DLD1 (cell line): ENCODE measurements at regions not wholly inside any gene's neighbourhood (a gene's known extent, or its start where the extent isn't known, plus 50 kb on each side); places are given as distances from the start of the nearest gene placed in this dataset.
"Not testable (repeated sequence)": the region's sequence is repeated elsewhere in the genome, so short reads cannot be mapped to it uniquely, and the experiment has no call there.

ENCODE experiments used
- in situ Hi-C: cut with HindIII; loops from 2 replicates; pipeline ENCODE4 v1.10.0; 2017; ENCODE audit warnings: low sequenced_read_pairs

- in situ Hi-C loops: not testable (repeated sequence)
These were observed 73.8 kb upstream of the FANCC start for GRCh38 chr9:95391271-95391670.

GRCh38 chr9:95389373-95389772 lies 71.9 kb upstream of the FANCC start:
- in situ Hi-C loops: no loop called here

GRCh38 chr9:95386843-95387242 lies 69.3 kb upstream of the FANCC start:
- in situ Hi-C loops: no loop called here

- in situ Hi-C loops: no loop called here
These were observed 68.0 kb upstream of the FANCC start for GRCh38 chr9:95385521-95385920.

GRCh38 chr9:95383845-95384244 lies 66.3 kb upstream of the FANCC start:
- in situ Hi-C loops: no loop called here

- in situ Hi-C loops: no loop called here
These were observed 65.7 kb upstream of the FANCC start for GRCh38 chr9:95383185-95383676.

- in situ Hi-C loops: no loop called here
These were observed 64.9 kb upstream of the FANCC start for GRCh38 chr9:95382433-95382832.

GRCh38 chr9:95381221-95381620 lies 63.7 kb upstream of the FANCC start:
- in situ Hi-C loops: no loop called here

- in situ Hi-C loops: loop anchor here (10.0 kb wide), 1 partner anchor 115 kb away; no protein-coding TSS in a partner anchor
These were observed 62.1 kb upstream of the FANCC start for GRCh38 chr9:95379630-95380029.

- in situ Hi-C loops: loop anchor here (10.0 kb wide), 1 partner anchor 121 kb away; no protein-coding TSS in a partner anchor
These were observed 56.4 kb upstream of the FANCC start for GRCh38 chr9:95373782-95374487.

- in situ Hi-C loops: loop anchor here (10.0 kb wide), 1 partner anchor 122 kb away; no protein-coding TSS in a partner anchor
These were observed 55.7 kb upstream of the FANCC start for GRCh38 chr9:95373069-95373681.

GRCh38 chr9:95370064-95370463 lies 52.6 kb upstream of the FANCC start:
- in situ Hi-C loops: loop anchor here (10.0 kb wide), 1 partner anchor 125 kb away; no protein-coding TSS in a partner anchor

- in situ Hi-C loops: no loop called here
These were observed 51.1 kb upstream of the FANCC start for GRCh38 chr9:95368377-95369160.
